GM04504 (cell line): ENCODE measurements at regions not wholly inside any gene's neighbourhood (a gene's known extent, or its start where the extent isn't known, plus 50 kb on each side); places are given as distances from the start of the nearest gene placed in this dataset.

ENCODE experiments used
- DNase-seq: peaks from one replicate; pipeline ENCODE4 v3.0.0-alpha.2; 2012; ENCODE audit warnings: low read depth

DNA sequence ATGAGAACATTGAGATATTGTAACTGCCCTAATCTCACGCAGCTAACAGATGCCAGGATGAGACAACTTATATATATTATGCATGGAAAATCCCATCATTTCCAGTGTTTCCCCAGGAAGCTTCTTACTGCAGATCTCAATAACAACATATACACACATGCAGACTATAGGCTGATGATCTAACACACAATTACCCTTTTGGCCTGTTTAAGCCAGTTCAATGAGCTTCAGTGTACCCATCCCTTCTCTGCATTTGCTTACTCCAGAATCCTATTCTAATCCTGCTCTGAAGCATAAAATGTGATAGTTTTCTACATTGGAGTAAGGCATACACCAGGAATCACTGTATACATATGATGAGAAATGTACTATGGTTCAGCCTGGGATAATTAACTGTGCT is 489.4 kb downstream of the SUCLA2 start:
- no peak for DNase-seq

DNA sequence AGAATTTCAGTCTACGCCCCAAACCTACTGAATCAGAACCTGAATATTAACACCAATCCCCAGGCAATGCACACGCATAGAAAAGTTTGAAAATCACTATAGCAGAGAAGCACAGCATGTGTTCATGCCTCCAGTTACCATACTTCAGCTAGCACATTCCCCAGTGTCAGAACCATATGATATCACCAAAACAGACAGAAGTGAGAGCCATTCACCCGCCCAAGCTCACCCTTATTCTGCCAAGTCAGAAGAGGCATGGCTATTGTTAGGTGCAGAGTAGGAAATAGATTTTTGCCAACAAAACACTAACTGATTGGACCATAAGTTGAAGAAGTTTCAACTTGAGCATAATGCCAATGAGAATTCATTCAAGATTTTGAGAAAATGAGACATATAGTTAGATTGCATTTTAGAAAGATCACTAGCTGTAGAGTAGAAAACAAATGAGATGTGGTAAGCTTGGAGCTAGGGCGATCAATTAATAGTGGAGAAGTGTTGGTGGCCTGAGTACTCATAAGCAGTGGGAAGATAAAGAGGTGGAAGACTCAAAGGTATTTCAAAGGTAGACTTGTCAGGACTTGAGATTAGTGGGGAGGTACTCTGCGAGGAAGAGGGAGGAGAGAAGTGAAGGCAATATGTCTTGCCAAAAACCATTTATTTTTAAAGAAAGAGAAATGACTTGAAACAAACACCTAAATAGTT is 492.4 kb downstream of the SUCLA2 start:
- no peak for DNase-seq

DNA sequence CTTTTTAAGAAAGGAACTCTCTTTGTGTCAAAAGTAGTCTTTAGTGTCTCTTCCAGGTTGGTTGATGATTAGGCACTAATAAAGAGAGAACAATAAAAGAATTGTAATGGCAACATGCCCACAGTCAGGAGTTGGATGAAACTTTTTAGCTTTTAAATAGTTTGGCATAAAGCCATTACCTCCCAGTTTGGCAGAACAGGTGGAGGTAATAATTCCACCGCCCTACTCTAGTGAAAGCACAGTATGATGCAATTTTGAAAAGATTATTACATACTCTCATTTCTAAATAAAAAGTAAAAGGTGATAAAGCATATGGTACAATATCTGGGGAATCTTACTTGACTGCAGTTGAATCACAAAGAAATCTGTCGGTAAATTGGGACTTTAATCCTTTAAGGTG is 497.6 kb downstream of the SUCLA2 start:
- no peak for DNase-seq

DNA sequence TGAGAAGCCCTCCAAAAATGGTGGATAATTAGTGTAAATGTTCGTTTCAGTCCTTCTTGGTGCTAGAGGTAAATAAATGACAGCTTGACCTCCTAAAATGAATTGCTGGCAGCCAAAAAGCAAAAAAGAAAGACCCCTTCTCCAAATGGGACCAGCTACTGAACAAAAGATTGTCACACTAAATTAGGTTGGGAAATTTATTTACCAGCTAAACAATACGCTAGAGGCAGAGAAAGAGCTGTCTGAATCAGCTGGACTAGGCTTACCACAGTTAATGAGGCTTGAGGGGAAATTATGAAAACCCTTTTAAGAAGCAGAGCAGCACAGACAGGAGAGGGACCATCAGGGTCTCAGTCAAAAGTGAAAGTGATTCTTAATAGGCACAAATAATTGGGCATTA is 498.9 kb downstream of the SUCLA2 start:
- DNase-seq, result no peak

DNA sequence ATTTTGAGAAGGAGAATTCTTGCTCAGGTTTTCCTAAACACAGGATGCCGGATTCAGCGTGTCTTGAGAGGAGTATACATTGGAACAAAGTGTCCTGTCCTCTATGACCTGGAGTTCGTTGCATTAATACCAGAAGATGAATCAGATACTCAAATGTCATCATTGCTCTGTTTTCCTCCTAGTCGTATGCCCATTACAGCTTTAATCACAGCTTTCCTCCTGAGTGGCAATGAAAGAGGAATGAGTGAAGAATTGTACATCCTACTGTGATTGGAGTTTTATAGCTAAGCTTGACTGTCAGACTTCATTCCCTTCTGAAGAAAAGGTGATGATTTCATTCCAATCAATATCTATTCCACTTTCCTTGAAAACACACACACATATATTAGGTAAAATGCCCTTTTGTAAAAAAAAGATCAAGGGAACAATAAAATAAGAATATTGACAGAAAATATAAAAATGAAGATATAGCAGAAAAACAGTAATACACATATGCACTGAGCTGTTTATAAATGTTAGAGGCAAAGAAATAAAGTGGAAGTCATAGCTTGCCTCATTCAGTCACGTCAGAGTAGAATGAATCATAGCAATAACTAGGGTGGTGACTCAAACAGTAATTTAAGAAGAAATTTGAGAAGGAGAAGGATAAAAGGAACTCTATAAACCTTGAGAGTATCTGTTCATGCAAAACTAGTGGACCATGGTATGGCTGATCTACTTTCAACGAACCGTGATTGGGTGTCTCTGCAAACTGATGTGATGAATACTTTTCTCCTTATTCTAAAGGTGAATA is 501.5 kb downstream of the SUCLA2 start:
- peak; percentile 63 for DNase-seq

DNA sequence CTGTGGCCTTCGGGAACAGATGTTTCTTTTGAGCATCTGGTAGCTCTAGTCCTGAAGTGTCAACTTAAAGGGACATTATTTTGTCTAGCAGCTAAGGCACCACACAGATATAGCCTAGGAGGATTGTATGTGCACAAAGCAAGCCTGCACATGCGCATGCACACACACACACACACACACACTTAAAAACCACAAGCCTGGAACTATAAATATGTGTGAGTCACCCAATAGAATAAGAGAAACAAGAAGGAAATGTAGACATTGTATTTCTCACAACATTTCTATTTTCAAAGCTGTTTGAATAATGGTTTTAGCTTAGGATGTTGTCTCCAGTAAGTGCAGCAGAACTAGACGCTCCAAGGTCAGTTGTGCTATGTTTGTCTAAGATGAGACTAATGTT is 516.5 kb downstream of the SUCLA2 start:
- DNase-seq, result no peak

DNA sequence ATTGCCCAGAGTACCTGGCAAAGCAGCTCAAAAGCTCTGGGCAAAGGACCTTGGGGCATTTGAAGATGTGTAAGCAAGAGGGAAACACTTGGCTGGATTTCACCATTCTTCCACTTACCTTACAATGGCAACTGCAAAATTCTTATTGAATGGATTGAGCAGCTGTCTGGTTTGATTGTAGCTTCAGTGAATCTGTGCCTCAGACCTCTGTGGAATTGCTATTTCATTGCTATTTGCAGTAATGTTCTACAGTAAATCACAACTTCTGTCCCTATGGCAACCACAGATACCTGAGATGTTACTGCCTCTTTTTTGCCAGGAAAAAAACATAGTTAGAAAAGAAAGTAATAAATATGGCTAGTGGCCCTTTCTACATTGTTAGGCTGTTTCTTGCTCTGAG is 519.5 kb downstream of the SUCLA2 start:
- no peak for DNase-seq

DNA sequence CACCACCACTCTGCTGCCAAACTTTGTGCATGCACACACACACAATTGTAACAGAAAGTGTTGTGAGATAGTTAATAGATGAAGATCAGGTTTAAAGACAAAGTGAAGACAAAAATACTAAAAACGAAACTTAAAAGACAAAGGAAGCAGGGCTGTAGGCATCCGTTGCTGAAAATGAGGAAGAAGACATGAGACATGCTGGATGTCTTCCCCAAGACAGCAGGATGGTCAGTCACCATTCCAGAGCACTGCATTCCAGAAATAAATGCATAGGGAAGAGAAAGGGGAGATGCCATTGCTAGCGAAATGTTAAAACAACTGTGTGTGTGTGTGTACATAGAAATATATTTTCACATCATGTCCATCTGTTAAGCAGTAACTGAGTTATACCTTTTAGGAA is 520.1 kb downstream of the SUCLA2 start:
- DNase-seq, result no peak

DNA sequence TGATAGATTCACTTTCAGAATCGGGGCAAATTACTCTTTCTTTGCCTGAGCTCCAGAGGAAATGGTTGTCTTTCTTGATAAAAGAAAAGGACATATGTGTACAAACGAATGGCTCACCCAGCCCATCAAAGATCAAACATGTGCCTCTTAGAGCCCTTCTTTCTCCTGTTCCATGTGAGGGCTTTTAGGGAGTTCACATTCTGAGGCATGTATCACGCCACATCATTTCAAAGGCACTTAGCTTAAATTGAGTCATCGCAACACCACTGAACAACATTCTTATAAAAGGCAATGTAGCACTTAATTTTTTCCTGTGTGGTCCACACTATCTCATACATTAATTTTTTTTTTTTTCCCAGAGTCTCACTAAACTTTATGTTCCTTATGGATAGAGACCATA is 521.0 kb downstream of the SUCLA2 start:
- no peak for DNase-seq

DNA sequence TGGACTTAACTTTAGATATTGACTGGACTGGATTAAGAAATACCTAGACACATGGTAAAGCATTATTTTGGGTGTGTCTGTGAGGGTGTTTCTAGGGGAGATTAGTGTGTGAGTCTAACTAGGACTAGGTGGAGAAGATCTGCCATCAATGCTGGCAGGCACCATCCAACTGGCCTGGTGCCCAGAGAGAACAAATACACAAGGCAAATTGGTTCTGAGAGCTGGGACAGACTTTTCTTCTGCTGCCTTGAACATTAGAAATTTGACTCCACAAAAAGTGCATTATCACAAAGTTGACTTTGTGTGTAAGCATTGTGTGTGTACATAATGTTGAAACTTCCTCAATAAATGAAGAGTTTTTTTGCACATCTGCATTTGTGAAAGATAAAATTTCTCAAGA is 522.1 kb downstream of the SUCLA2 start:
- no peak for DNase-seq

DNA sequence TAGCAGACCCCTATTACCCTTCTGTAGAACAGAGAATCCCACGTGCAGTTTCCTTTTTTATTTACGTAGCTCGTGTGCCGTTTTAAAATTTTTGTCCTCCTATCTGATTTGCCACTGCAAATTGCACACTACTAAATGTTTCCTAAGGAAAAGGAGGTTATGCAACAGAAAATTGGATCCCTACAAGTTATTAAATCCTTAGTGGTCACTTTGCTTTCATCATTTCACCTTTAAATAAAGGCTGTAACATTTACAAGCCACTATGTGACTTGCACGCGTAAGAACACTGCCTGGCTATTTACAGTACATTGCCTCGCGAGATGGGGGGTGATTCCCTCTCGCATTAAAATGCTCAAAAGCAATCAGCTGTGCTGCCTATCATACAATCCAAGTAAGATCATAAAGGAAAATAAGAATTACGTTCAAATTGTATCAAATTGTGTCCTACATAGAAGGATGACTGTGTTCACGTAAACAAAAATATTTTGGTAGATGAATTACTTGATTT is 525.6 kb downstream of the SUCLA2 start:
- no peak for DNase-seq

DNA sequence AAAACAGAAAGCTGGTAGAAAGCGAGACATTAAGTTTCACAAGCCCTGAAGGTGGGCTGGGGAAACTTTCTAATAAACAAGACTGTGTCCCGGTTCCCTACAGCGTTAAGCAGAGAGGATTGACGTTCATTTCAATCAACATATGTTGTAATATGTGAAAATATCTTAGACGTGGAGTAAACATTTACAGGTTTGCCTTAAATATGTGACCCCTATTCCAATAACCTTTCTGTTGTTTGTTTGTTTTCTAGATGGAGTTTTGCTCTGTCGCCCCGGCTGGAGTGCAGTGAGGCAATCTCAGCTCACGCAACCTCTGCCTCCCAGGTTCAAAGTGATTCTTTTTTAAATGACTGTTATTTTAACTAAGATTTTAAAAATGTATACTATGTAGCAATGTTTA is 526.2 kb downstream of the SUCLA2 start:
- no peak for DNase-seq

DNA sequence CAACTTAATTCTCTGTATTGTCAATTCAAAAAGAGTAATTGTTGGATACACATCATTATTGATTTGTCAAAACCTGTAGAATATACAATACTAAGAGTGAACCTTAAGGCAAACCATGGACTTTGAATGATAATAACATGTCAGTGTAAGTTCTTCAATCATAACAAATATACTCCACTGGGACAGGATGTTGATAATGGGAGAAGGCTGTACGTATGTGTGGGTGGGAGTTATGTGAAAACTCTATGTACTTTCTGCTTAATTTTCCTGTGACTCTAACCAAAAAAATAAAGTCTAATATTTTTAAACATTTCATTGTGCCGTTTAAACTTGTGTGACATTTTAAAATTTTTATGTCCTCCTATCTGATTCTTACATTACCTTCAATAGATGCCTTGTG is 526.7 kb downstream of the SUCLA2 start:
- DNase-seq, result no peak

DNA sequence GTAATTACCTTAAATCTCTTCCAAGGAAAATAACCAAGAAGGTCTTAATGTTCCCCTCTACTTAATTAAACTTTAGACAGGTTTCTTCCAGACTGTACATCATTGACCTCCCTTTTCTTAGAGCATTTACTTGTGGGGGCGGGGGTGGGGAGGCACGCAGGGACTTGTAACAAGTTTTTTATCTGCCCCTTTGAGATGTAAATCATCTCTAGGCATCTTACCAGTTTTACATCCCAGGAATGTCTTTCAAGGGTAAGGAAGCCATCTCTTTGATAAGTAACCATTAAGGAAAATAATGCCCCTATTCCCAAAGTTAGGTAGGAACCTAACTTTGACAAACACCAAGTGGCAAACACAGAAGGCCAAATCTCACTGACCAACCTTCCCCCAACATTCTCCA is 528.6 kb downstream of the SUCLA2 start:
- DNase-seq, result no peak

DNA sequence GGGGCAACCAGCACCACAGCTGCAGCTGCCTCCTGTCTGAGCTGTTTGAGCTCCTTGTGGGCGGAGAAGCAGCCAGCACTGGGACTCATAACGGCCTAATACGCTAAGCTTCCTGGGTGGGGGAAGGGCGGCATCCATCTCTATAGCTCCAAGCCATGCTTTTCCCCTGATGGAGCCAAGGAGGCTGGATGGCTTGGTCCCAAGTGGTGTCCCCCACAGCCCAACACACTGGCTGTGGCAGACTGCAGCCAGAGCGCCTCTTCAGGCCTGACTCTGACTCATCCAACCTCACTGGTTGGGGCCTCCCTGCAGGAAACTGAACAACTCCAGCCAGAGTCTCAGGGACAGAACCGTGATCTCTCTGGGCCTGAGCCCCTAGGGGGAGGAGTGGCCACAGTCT is 537.3 kb downstream of the SUCLA2 start:
- no peak for DNase-seq

DNA sequence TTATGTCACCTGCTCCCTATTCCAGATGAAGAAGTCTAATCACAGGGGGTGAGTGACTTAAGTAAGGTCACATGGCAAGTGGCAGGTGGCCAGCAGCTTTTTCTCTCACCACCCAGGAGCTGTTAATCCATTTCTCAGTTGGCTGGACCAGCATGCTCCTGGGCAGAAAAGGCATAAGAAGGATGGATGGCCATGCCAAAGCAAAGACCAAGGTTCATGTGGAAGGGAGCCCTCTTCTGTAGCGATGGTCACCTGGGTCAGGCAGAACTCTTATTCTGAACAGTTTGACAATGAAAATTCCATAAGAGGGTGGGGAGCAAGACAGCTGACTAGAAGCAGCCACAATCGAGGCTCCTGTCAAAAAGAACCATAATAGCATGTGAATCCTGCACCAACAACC is 538.1 kb downstream of the SUCLA2 start:
- DNase-seq, result no peak

DNA sequence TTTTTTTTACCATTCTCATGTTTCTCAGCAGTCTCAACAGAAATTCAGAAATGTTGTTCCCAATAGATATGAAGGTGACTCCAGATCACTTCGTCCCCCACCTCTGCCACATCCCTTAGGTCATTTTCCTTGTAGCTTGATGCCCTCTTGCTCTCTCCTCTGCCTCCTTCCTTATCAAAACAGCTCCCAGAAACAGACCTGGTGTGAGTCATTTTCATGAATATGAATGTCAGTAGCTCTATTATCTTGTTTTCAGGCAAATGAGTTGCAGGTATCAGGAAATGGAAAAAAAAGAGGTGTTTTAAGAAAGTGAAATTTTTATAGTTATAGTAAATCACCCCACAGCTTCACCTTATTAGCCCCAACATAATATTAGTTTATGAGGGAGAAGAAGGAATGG is 539.3 kb downstream of the SUCLA2 start:
- DNase-seq, result no peak

DNA sequence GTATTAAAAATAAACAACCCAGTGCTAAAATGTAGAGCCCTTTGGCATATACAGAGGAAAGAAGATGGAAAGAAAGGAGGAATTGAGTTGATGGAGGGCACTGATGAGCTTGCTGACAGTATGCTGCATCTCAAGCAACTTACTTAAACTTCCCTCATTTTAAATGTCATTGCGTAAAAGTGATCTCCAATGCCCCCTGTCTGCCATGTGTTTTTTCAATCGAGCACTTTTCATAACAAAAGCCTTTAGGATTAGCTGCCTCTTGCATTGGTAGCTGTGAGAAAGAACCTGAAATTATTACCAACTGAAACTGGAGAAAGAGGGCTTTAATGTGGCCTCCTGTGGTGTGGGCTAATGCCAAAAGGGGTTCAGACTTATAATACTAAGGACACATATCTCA is 541.6 kb downstream of the SUCLA2 start:
- DNase-seq, result no peak

DNA sequence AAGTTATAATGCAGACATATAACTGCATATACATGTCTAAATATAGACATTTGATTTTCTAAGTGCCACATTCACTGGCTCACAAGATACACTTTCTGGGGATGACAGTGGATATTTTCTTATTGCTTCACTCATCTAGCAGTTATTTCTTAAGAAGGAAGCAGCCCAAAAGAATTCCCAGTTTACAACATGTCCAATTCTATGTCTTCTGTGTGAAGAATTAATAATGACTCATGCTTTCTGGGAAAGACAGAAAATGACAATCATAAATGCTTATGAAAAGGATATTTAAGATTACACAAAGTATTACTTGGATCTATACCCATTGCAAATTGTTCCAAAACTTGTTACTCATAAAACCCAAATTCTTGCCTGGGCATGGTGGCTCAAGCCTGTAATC is 543.4 kb downstream of the SUCLA2 start:
- peak; percentile 26 for DNase-seq

DNA sequence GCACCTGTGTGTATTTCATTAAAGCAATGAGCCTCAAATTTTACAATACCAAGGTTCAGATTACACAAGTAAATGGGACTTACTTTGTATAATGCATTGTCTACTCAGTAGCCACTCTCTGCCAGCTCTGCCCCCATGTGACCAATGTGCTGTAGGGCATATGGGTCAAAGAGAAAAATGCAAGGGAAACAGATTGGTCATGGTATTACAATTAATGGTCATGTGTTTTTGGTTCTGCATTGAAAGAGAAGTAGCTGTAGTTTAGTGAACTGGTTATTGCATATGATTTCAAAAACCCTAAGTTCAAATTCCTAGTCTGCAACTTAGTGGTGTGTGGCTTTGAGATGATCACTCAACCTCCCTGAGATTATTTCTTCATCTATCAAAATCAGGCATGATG is 545.4 kb downstream of the SUCLA2 start:
- DNase-seq, result no peak

DNA sequence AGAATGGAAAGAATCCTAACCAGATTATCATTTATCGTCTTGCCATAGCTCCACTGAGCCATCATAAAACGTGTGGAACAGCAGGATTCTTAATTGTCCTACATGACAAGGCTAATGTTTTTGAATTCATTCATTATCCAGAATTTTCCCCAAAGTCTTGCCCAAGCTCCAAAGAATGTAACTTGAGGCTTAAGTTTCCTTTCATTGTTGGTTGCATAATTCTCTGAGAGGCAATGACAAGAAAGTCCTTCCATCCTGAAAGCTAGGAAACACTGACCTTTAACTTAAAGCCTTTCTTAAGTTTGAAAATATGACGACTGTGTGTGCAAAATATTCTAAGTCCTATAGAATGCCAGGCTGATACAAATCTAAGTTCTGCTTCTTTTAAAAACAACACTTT is 546.1 kb downstream of the SUCLA2 start:
- DNase-seq, result peak; percentile 20

DNA sequence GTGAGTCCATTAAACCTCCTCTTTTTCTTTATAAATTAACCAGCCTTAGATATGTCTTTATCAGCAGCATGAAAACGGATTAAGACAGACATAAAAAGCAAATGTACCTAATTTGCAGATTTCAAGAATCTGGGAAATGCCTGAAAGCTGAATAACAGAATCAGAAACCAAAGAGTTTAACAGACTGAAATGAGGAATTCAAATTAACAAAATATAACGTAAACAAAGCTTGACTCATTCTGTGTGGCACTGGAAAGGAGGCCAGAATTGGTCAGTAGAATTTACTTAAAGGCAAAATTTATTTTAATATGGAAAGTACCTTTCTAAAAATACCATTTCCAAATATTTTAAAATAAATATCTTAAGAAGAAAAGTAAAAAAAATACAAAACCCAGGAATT is 540.6 kb upstream of the HTR2A start:
- DNase-seq, result peak; percentile 29

DNA sequence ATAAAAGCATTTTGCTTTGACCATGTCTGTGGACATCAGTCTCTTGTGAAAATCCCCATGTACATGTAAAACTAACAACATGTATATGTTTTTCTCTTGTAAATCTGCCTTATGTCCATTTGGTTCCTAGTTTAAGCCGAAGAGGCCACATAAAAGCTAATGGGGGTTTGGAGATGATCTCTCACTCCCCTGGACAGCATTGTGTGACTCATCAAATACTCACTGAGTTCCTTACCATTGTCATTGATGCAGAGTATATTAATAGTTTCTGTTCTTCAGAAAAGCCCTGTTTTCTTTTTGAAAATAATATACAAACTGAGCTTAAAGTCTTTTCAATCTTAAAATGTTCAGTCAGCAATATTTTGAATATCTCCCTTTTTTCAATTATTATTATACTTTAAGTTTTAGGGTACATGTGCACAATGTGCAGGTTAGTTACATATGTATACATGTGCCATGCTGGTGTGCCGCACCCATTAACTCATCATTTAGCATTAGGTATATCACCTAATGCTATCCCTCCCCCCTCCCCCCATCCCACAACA is 536.7 kb upstream of the HTR2A start:
- no peak for DNase-seq
